ENCODE measurements at regions not wholly inside any gene's neighbourhood (a gene's known extent, or its start where the extent isn't known, plus 50 kb on each side); places are given as distances from the start of the nearest gene placed in this dataset.

- TF ChIP-seq ZBTB46 (CRISPR knock-in tag; IDR thresholded peaks at IDR 0.05; ENCODE audit: borderline replicate concordance): no peak; the same call in 1 of the 2 replicates
- TF ChIP-seq ZNF615 (CRISPR knock-in tag; IDR thresholded peaks at IDR 0.05; ENCODE audit: borderline replicate concordance): peak; percentile 59; the same call in 1 of the 2 replicates
- no peak for TF ChIP-seq ZNF570 (CRISPR knock-in tag; IDR thresholded peaks at IDR 0.05; ENCODE audit: borderline replicate concordance)
- TF ChIP-seq ARHGAP35 (CRISPR knock-in tag; IDR thresholded peaks at IDR 0.05; ENCODE audit: borderline replicate concordance): 0 out of 2 replicates have a peak, but pooled peaks have one; percentile 70
- TF ChIP-seq ZNF260 (CRISPR knock-in tag; IDR thresholded peaks at IDR 0.05; ENCODE audit: borderline replicate concordance, low read depth): no peak
- peak; percentile 91 for TF ChIP-seq ZNF276 (CRISPR knock-in tag; IDR thresholded peaks at IDR 0.05; ENCODE audit: low read depth)
- TF ChIP-seq ZFP37 (CRISPR knock-in tag; IDR thresholded peaks at IDR 0.05; ENCODE audit: borderline replicate concordance): peak; percentile 97
- peak; percentile 95; the same call in 1 of the 2 replicates for TF ChIP-seq ZNF704 (CRISPR knock-in tag; IDR thresholded peaks at IDR 0.05; ENCODE audit: borderline replicate concordance)
- TF ChIP-seq ZFAT (CRISPR knock-in tag; conservative IDR thresholded peaks at IDR 0.05): no peak
- TF ChIP-seq ZNF883 (CRISPR knock-in tag; IDR thresholded peaks at IDR 0.05; ENCODE audit: not compliant biosample characterization): peak; percentile 23
- peak; percentile 91 for TF ChIP-seq YEATS4 (CRISPR knock-in tag; IDR thresholded peaks at IDR 0.05; ENCODE audit: borderline replicate concordance)
- TF ChIP-seq AKAP8 (CRISPR knock-in tag; IDR thresholded peaks at IDR 0.05): 0 out of 2 replicates have a peak, but pooled peaks have one; percentile 36
- TF ChIP-seq ZNF513 (CRISPR knock-in tag; conservative IDR thresholded peaks at IDR 0.05): no peak
- no peak for TF ChIP-seq SIX1 (CRISPR knock-in tag; IDR thresholded peaks at IDR 0.05; ENCODE audit: borderline replicate concordance)
- TF ChIP-seq RXRB (CRISPR knock-in tag; IDR thresholded peaks at IDR 0.05; ENCODE audit: borderline replicate concordance): peak; percentile 88
- no peak for TF ChIP-seq FIP1L1 (IDR thresholded peaks at IDR 0.05; ENCODE audit: borderline replicate concordance, insufficient read depth, low read depth, low read length)
- TF ChIP-seq E2F1 (CRISPR knock-in tag; IDR thresholded peaks at IDR 0.05): no peak
- no peak for TF ChIP-seq ZNF207 (IDR thresholded peaks at IDR 0.05; ENCODE audit: borderline replicate concordance)
- peak; percentile 80; the same call in 1 of the 2 replicates for TF ChIP-seq JUNB (CRISPR knock-in tag; IDR thresholded peaks at IDR 0.05; ENCODE audit: borderline replicate concordance)
Measured at GRCh38 chr2:64831134-64831976, 157.8 kb upstream of the SLC1A4 start (continued).

Data from HepG2 (cell line).